GM06990 (cell line): ENCODE measurements at regions not wholly inside any gene's neighbourhood (a gene's known extent, or its start where the extent isn't known, plus 50 kb on each side); places are given as distances from the start of the nearest gene placed in this dataset.

Experiments
- DNase-seq: peaks from one replicate; pipeline ENCODE4 v3.0.0-alpha.2; 2011; ENCODE audit not compliant: insufficient read length; ENCODE audit errors: extremely low read depth
- H3K27me3 ChIP-seq: replicated peaks from 2 replicates; pipeline ENCODE4 v1.6.0; 2011; ENCODE audit warnings: low read length; ENCODE audit not compliant: control insufficient read depth, insufficient read depth
- H3K36me3 ChIP-seq: 2 replicates; pipeline ENCODE4 v1.5.1; 2011; ENCODE audit warnings: low read length; ENCODE audit not compliant: control insufficient read depth, insufficient read depth
- H3K4me3 ChIP-seq: replicated peaks from 2 replicates; pipeline ENCODE4 v1.5.1; 2011; ENCODE audit warnings: low read depth, mild to moderate bottlenecking, control low read depth, low read length
- TF ChIP-seq, protein P1 (sequence below): IDR thresholded peaks from 2 replicates; pipeline ENCODE4 v1.5.1; 2011; ENCODE audit warnings: low read length, control low read depth, mild to moderate bottlenecking, inconsistent platforms; ENCODE audit not compliant: insufficient read depth, poor library complexity, severe bottlenecking

DNA sequence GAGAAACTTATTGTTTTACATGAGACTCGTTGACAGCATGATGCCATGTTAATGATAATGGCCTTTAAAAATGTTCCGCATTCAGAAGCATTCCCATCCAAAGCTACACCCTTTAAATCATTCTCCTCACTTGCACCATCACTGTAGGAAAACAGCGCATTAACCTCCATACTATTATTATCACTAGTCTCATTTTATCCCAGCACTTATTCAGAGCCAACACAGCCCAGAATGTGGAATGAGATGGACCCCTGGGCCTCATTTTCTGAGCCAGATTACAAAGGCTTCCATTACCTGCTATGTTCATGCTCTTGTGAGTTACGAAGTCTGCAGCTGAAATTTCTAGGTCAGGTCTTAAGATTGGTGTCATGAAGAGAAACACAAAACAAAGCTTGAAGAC, 159.4 kb downstream of the HS3ST3A1 start:
- Histone ChIP-seq H3K36me3 (no peaks in the 10 kb centered on the region), H3K27me3 (no peaks in the 10 kb centered on the region), H3K4me3 (no peak overlapping the region)
- no peak for DNase-seq
- TF ChIP-seq, protein P1, sequence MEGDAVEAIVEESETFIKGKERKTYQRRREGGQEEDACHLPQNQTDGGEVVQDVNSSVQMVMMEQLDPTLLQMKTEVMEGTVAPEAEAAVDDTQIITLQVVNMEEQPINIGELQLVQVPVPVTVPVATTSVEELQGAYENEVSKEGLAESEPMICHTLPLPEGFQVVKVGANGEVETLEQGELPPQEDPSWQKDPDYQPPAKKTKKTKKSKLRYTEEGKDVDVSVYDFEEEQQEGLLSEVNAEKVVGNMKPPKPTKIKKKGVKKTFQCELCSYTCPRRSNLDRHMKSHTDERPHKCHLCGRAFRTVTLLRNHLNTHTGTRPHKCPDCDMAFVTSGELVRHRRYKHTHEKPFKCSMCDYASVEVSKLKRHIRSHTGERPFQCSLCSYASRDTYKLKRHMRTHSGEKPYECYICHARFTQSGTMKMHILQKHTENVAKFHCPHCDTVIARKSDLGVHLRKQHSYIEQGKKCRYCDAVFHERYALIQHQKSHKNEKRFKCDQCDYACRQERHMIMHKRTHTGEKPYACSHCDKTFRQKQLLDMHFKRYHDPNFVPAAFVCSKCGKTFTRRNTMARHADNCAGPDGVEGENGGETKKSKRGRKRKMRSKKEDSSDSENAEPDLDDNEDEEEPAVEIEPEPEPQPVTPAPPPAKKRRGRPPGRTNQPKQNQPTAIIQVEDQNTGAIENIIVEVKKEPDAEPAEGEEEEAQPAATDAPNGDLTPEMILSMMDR, result no peak

DNA sequence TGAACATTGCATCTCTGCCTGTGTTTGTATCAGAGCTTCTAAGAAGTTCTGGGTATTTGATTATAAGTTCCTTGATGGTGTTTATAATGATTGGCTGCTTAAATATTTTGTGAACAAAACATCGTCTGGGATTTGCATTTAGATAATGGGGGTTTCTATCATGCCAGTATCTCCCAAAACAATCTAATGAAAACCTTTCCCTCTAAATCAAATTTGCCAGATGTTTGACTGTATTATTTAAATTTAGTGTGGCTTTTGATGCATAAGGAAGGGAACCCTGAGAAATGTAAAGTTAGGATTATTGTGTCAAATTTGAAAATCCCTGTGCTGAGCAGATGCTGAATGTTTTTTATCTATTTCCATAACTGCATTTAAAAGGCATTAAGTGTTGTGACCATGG, 159.9 kb downstream of the HS3ST3A1 start:
- TF ChIP-seq, protein P1, result no peak
- Histone ChIP-seq H3K4me3 (no peak overlapping the region), H3K36me3 (no peaks in the 10 kb centered on the region), H3K27me3 (no peaks in the 10 kb centered on the region)
- DNase-seq, result no peak

DNA sequence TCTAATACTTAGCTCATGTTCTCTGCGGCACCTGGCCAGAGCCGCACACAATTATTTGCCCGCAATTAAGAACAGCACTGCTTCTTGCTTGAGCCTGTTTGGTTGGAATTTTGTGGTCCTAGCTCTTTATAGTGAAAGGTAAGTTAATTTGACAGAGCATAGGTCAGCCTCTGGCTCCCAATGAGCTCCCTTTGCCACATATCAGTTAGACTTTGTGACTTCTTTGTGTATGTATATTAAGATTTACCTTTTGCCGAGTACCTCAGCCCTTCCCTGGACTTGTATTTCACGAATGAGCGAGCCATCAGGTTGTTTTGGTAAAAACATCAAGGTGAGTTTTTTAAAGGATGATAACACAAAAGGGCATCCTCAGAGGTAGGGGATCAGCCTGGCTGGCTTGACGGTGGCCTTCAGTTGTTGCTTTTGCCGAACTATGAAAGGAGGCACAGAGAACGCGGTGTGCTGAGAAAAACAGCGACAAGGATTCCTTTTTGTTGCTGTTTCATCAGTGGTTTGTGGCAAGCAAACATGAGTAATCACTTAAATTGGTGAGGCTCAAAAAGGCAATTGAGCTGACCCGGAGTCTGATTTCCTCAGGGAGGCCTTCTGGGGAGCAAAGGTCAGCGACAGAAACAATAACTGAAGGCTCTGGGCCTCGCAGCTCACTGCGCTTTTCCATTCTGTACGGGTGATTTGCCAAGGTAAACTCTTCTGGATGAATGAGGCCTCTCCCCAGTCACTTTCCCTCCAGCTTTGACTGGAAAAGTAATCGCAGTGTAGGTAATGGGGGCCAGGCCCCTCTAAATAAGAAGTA, 163.6 kb downstream of the HS3ST3A1 start:
- no peak for DNase-seq
- Histone ChIP-seq H3K36me3 (no peaks in the 10 kb centered on the region), H3K4me3 (no peak overlapping the region), H3K27me3 (no peaks in the 10 kb centered on the region)
- TF ChIP-seq, protein P1, result no peak

DNA sequence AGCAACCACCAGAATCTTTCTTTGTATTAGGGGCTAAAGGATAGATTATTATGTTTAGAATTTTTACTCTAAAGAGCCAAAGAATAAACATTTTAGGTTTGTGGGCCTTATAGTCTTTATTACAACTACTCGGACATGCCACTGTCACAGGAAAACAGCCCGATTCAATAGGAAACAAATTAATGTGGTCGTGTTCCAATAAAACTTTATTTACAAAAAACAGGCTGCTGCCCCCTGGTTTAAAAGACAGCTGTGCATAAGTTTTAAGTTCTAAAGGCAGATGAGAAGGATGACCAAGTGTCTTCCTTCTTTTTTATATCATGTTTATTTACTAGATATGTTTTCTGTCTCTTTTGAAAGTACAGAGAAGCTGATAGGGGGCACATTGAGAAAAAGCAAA, 166.5 kb downstream of the HS3ST3A1 start:
- no peak for DNase-seq
- TF ChIP-seq, protein P1, result no peak
- no peaks in the 10 kb centered on the region for H3K27me3 ChIP-seq
- no peaks in the 10 kb centered on the region for H3K36me3 ChIP-seq
- no peak overlapping the region for H3K4me3 ChIP-seq

DNA sequence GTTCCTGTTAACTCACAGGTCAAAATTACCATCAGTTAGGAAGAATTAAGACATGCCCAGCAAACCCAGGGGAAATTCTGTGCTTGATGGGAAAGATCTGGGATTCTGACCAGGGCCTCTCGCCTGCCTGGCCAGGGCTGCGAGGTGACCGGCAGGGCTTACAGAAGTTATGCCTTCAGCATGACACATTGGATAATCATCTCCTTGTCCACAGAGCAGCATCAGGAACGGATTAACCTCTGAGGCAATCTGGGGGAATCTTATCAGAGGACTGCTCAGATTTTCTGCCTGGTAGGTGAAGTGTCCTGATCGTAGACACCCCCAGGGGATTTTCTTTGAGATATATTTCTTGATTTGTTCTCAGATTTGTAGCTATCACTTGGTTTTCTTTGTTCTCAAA, 172.5 kb downstream of the HS3ST3A1 start:
- TF ChIP-seq, protein P1, result no peak
- H3K4me3 ChIP-seq, result no peak overlapping the region
- H3K36me3 ChIP-seq, result no peaks in the 10 kb centered on the region
- DNase-seq, result no peak
- H3K27me3 ChIP-seq, result no peaks in the 10 kb centered on the region

DNA sequence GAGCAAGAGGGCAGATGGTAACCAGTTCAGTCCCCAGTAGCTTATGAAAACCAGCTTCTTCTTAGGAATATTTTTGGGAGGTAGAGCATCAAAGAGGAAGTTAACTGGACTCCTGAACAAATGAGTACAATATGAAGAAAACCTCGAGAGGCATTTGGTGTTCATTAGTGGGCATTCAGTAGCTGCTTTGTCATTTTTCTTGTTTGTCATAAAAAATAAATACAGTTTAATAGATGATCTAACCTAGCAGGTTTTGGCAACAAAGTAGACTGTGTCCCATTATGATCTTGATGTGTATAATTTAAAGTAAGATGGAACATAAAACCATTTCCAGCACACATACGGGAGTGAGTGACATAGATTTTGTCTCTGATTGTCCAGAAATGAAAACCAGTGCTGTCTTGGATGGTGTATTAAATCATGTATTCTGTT, 173.1 kb downstream of the HS3ST3A1 start:
- DNase-seq, result no peak
- H3K36me3 ChIP-seq, result no peaks in the 10 kb centered on the region
- TF ChIP-seq, protein P1, result no peak
- H3K4me3 ChIP-seq, result no peak overlapping the region
- H3K27me3 ChIP-seq, result no peaks in the 10 kb centered on the region
